Ureter (tissue), 1 donor: ENCODE measurements at regions not wholly inside any gene's neighbourhood (a gene's known extent, or its start where the extent isn't known, plus 50 kb on each side); places are given as distances from the start of the nearest gene placed in this dataset.
"Not testable (repeated sequence)": the region's sequence is repeated elsewhere in the genome, so short reads cannot be mapped to it uniquely, and the experiment has no call there.

ENCODE experiments used
- DNase-seq: peaks from one replicate; pipeline ENCODE4 v3.0.0-alpha.2; 2020; ENCODE audit warnings: low spot score
- donor health status: DM: yes; HTN: yes; CAD: no.

DNA sequence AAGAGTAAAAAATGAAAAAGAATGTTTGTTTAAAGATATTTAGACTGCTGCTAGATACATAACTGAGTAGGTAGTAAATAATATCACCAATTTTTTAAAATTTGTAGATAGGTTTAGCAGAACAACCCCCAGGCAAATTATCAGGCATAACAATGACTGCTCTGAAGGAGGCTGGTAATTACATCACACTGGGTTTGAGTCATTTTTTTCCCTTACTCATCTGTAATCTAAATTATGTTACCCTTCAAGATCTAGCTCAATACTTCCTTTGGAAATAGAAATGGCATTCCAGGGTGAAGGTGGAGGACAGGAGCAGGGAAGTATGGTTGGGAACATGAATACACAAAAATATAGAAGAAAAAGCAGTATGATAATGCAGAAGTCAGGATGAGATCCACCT is 431.6 kb upstream of the MAOA start:
- no peak for DNase-seq

DNA sequence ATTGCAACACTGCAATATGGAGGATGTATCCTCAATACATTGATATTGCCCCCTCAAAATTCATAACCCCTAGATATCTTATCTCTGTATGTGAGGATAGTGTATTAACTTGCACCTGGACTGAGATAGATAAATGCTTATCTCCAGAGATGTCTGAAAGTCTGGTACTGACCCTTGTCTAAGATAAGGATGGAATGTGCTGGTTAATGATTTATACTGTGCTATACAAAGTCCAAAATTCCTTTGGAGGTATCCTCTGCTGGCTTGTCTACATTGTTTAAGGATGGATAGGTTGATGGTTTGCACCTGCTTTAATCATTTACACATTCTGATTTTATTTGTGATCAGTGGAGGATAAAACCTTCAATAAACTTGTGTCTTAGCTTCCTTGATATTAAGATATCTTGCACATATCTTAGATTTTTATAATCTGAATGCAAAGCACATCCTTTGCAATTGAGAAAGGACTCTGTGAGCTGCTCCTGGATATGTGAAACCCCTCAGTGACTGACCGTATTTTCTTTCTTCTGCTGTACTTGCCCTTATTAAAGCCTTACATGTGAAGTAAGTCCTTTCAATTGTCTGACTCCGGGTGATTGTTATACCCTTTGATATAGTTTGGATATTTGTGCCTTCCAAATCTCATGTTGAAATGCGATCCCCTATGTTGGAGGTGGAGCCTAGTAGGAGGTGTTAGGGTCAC is 430.3 kb upstream of the MAOA start:
- no peak for DNase-seq

GRCh38 chrX:43238461-43238945 is 417.6 kb upstream of the MAOA start:
- no peak for DNase-seq

DNA sequence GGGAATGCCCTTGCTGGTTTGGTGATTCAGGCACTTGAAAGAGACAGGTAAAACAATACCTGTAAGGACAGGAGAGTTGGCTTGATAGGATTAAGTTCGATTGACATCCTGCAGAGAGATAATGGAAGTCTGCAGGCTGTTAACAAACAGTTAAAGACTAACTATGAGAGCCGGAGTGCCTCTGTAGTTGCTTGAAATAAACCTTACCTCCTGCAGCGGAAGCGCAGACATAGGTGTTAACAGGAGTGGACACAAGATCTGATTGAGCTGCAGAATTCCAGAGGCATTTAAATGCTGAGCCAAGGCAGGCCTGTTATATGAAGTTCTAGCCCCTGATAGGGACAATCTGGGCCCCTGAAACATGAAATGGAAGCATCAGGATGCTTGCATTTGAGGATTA is 416.7 kb upstream of the MAOA start:
- no peak for DNase-seq

DNA sequence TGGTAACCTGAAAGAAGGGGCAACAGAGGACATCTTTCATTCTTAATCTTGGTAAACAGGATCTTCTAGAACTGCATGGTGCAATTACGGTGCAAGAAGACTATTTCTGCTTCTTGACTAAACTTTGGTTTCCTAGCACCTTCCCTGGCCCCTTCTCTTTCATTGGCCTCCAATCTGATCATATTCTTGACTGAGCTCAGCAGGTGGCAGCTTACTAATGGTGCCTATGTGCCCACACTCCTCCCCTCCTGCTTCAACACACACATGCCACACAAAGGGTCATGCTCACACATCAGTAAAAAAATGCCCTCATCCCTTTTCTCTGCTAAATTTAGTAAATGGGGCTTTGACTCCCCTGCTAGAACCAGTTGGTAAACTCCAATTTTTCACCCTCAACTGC is 400.5 kb upstream of the MAOA start:
- DNase-seq = no peak

DNA sequence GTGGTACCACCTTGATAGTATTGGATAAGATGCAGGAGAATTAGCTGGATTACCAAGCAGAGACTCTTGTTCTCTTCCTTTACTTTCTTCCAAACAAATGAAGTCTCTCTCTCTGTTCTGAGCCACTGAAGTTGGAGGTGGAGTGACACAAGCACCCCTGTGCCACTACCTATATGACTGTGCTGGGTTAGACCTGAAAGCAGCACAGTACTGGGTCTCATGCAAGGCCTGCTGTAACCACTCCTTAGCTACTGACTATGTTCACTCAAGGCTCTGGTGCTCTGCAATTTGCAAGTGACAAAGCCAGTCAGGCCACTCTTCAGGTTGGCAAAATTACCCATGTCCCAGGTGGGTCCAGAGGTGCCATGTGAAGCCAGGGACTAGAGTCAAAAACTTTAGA is 389.6 kb upstream of the MAOA start:
- DNase-seq = no peak

DNA sequence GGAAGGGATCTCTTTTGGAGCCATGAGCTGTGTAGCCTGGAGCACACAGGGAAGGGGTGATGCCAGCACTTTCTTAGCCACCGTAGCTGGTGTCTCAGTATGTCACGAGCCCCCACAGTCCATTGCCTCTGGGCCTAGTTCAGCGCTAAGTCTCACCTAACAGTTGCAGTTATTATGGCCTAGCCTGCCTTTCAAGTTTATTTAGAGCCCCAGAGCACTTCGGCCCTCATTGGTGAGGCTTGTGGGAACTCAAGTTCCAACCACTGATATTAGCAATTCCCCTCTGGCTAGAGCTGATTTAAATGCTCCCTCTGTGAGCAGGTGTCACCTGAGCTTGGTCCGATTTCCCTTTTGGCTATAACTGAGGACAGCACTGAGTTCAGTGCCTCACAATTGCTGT is 388.4 kb upstream of the MAOA start:
- no peak for DNase-seq

GRCh38 chrX:43269201-43269600 is 386.9 kb upstream of the MAOA start:
- DNase-seq = no peak

DNA sequence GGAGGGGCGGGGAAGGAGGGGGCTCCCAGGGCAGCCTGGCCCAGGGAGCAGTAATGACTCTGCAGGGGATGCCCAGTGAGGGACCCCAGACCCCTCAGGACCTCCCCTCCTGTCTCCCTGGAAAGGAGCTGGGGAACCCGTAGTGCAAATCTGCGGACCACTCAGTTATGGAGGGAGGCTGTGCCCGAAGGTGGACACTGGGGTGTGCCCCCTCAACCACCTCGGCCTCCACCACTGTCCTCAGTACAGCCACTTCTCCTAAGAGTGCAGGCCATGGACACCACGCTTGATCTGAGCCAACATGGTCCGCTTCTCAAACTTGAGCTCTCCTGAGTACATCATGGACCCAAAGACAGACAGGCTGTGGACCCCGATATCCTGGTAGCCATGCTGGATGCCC is 378.2 kb upstream of the MAOA start:
- no peak for DNase-seq

GRCh38 chrX:43278440-43278839 is 377.7 kb upstream of the MAOA start:
- DNase-seq = no peak

DNA sequence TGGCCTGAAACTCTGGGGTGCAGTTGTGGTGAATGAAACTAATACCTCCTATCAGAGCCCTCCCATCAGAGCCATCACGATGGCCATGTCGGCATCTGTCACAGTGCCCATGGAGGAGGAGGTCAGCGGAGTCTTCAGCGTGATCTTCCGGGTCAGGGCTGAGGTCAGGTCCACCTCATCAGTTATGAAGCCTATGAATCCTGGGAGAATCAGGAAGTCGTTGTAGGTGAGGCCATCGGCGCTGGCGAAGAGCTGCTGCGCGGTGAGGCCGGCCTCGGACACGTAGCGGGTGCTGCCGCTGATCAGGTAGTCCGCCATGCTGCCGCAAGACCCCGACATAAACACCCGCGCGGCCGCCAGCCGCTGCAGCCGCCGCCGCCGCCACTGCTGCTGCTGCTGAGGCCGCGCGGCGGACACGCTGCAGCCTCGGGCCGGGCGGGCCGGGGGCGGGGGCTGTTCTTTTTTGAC is 376.7 kb upstream of the MAOA start:
- DNase-seq = no peak

- DNase-seq = no peak
These were observed 372.9 kb upstream of the MAOA start for GRCh38 chrX:43283187-43283586.

GRCh38 chrX:43311625-43312024 is 344.5 kb upstream of the MAOA start:
- not testable (repeated sequence) for DNase-seq

- no peak for DNase-seq
These were observed 343.1 kb upstream of the MAOA start for GRCh38 chrX:43313035-43313434.

GRCh38 chrX:43314525-43314924 is 341.6 kb upstream of the MAOA start:
- no peak for DNase-seq

GRCh38 chrX:43315622-43316021 is 340.5 kb upstream of the MAOA start:
- no peak for DNase-seq

DNA sequence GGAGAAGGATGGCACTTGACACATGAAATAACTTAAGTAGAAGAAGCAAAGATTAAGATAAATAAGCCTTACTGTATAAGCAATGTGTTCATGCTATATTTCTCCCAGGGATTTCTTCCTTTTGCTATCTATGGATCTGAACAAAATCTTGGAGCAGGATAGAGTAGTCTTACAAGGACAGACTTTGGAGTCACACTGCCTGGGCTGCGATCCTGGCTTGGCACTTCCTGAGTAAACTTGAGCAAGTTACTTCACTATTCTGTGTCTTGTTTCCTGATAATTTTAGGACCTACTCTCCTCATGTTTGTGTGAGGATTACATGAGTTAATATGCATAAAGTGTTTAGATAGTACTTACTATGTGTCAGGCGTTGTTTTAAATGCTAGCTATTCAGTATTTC is 340.0 kb upstream of the MAOA start:
- DNase-seq = no peak

DNA sequence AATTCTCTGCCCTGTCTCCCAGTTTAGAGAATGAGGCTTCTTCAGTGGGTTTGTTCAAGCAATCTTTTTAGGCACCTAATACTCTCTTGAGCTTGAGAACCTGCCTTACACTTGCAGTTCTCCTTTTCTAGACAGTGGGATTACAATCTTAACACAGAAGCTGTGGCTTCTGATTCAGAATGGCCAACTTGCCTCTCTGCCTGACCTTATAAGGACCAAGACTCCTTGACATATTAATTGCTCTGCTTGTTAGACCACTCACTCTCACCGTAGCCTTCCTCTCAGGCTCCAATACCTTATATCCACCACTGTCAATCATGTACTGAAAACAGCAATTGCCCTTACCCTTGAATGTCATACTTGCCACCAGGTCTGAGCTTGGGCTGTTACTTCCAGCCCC is 338.7 kb upstream of the MAOA start:
- no peak for DNase-seq

DNA sequence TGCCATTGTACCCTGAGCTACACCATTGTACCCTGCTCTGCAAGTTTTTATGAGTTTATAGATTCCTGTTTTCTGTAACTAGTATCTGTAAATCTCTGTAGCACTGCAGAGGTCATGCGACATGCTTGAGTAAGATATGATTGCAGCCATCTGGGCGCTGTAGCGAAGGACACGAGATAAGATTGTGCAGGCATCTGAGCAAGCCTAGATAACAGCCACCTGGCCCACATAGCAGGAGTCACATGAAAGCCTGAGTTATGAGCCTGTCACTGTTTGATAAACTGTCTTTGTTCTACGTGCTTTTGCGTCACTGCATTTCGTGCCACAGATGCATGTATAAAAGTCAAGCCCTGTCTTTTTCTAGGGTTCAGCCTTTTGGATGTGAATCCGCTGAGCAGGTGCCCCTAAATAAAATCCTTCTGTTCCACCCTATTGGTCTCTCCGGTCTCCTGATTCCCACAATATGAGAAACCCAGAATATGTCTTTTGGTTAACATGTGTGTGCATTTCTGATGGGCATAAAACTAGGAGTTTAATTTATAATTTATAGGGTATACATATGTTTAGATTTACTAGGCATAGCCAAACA is 327.6 kb upstream of the MAOA start:
- DNase-seq = no peak

GRCh38 chrX:43333543-43333942 is 322.6 kb upstream of the MAOA start:
- no peak for DNase-seq

- DNase-seq = no peak
These were observed 310.9 kb upstream of the MAOA start for GRCh38 chrX:43345166-43345565.

DNA sequence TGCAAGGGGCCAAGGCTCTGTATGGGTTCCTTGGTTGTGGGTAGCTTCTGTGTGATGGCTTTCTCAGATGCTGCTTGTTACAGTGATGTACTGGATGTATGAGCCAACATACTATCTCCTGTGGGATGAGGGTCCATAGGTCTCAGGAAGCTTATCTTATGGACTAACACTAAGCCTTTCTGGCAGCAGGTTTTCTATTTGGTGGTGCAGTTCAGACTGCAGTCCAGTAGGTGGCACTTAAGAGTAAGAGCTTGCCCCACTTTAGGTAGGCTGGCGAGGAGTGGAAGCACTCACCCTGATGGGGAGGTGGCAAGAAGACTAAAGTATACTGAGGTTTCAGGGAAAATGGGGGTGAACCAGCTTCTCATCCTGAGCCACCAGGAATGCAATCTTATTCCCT is 306.7 kb upstream of the MAOA start:
- no peak for DNase-seq

DNA sequence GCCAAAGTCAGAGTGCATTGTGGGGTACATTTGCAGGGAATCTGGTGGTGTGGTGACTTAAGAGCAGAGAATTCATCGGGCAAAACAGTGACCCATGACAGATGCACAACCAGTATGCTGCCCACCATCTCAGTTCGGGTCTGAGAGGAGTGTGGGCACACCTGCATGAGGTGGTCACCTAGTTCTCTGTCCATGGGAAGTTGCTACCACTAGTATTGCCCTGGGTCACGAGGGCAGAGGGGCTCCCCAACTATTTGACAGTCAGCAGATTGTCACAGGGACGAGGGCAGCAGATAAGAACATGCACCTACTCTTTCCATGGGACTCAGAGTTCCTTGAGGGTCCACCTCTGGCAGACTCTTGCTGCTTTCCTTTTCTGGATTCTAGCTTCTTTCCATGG is 305.2 kb upstream of the MAOA start:
- no peak for DNase-seq

DNA sequence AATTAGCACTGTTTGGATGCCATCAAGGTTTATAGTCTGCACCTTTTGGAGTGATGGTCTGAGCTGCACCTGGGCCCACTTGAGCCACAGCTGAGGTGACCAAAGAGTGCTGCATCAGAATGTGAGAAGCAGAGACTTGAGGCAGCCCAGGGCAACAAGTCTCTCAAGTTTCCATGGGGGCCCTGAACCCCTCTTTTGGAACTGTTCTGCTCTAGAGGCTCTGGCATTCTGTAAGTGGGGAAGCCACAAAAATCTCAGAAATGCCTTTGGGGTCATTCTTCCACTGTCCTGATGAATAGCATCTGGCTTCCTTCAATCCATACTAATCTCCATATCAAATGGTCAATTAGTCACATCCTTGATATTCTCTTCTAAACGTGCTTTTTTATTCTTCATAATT is 298.4 kb upstream of the MAOA start:
- DNase-seq = no peak
